Naive B cell (primary cell): ENCODE measurements at regions not wholly inside any gene's neighbourhood (a gene's known extent, or its start where the extent isn't known, plus 50 kb on each side); places are given as distances from the start of the nearest gene placed in this dataset.

ENCODE experiments used
- ATAC-seq, 2 donors: fragments of 150-1000 bp; cut with Tn5 transposase; 2 replicates each; pipeline ENCODE4 v1.10.0; 2021; ENCODE audit warnings: low read depth in 2 of 2, mild to moderate bottlenecking in 2 of 2, moderate library complexity in 2 of 2
- DNase-seq: peaks from one replicate; pipeline ENCODE4 v3.0.0; 2022
- H3K27ac Mint-ChIP-seq, 6 donors: one replicate each; pipeline ENCODE4 v1.8.0; 2020 to 2022; ENCODE audit warnings: mild to moderate bottlenecking in 6 of 6, mixed read lengths in 6 of 6, moderate library complexity in 5 of 6, inconsistent platforms in 2 of 6
- H3K27me3 Mint-ChIP-seq, 3 donors: one replicate each; pipeline ENCODE4 v1.8.0; 2021 to 2022; ENCODE audit warnings: mixed read lengths in 3 of 3, mild to moderate bottlenecking in 1 of 3
- H3K36me3 Mint-ChIP-seq, 2 donors: one replicate each; pipeline ENCODE4 v1.8.0; 2020 to 2022; ENCODE audit warnings: mixed read lengths in 2 of 2, inconsistent platforms in 1 of 2, mild to moderate bottlenecking in 1 of 2
- H3K4me1 Mint-ChIP-seq, 3 donors: one replicate each; pipeline ENCODE4 v1.8.0; 2020 to 2022; ENCODE audit warnings: mixed read lengths in 3 of 3, inconsistent platforms in 1 of 3, mild to moderate bottlenecking in 1 of 3, moderate library complexity in 1 of 3
- H3K4me3 Mint-ChIP-seq, 8 donors: one replicate each; pipeline ENCODE4 v1.8.0; 2020 to 2022; ENCODE audit warnings: mild to moderate bottlenecking in 8 of 8, mixed read lengths in 8 of 8, moderate library complexity in 8 of 8, inconsistent platforms in 2 of 8
- H3K9me3 Mint-ChIP-seq, 7 donors: one replicate each; pipeline ENCODE4 v1.8.0; 2020 to 2022; ENCODE audit warnings: mixed read lengths in 7 of 7, mild to moderate bottlenecking in 5 of 7, inconsistent platforms in 2 of 7, moderate library complexity in 1 of 7

DNA sequence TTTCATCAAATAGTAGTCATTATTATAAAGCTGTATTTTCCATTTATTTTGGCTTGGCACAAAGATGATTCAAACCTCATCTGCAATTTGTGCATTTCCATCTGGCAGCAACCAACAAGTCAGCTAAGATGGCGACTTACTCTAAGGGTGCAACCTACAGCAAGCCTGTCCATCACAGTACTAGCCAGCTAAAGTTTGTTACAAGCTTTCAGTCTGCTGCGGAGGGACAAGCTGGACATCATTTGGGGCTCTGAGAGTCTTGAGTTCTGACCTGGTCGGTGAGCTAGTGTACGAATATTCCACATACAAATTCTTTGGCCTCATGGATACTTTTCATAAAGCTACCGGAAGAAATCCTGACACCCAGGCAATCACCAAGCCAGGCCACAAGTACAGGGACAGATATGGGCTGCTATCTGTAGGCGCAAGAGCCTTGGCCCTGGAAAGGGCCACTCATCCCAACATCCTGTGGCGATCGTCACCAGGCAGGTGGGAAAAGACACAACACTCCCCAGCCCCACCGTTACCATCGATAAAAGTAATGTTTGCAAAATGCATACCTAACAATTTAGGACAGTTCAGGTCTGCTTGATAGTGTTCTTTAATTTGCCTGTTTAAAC lies 307.6 kb downstream of the SKIDA1 start:
- Mint-ChIP-seq H3K27ac (no peak overlapping the region), H3K4me3 (no peak overlapping the region), H3K9me3 (peaks cover 0 to 6% (median 3%) of the 10 kb centered on the region in 7 donors), H3K36me3 (no peaks in the 10 kb centered on the region), H3K4me1 (no peaks in the 10 kb centered on the region), H3K27me3 (no peaks in the 10 kb centered on the region)
- no peak for ATAC-seq
- DNase-seq, result no peak

DNA sequence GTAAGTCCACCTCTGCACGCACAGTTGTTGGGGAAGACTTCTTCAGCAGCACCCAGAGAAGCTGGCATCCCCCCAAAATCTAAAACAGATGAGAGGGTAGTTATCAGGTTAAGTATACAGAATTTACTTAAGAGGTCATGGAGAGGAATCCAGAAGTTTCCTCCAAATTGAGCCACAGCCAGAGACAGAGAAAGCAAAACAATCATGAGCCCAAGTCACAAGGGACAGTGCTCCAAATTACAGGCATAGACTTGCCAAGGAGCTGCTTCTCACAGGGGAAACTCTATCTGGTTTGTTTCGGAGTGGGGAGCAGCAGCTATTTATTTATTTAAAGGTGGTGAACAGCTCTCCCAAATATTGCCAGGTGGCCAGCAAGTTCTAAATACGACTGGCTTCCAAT lies 308.4 kb downstream of the SKIDA1 start:
- Mint-ChIP-seq H3K4me3 (no peak overlapping the region), H3K27ac (no peak overlapping the region), H3K36me3 (no peaks in the 10 kb centered on the region), H3K4me1 (no peaks in the 10 kb centered on the region), H3K9me3 (peaks cover 0 to 6% (median 2%) of the 10 kb centered on the region in 7 donors), H3K27me3 (no peaks in the 10 kb centered on the region)
- no peak for DNase-seq
- ATAC-seq, result no peak

DNA sequence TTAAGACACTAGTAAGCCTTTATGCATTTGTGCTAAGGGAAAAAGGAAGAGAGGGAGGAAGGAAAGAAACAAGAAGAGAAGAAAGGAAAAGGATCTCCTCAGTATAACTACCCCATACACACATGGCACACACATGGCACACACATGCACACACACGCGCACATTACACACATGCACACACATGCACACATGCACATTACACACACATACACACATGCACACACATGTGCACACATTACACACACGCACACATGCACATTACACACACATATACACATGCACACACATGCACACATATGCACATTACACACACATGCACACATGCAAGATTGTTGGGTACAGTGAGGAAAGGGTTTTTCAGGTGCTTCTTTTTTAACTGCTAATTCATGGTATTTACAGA lies 311.2 kb downstream of the SKIDA1 start:
- peaks cover 0 to 4% (median 2%) of the 10 kb centered on the region in 7 donors for H3K9me3 Mint-ChIP-seq
- H3K27ac Mint-ChIP-seq, result no peak overlapping the region
- no peaks in the 10 kb centered on the region for H3K4me1 Mint-ChIP-seq
- H3K36me3 Mint-ChIP-seq, result no peaks in the 10 kb centered on the region
- DNase-seq, result no peak
- ATAC-seq, result no peak
- H3K4me3 Mint-ChIP-seq, result no peak overlapping the region
- H3K27me3 Mint-ChIP-seq, result no peaks in the 10 kb centered on the region

DNA sequence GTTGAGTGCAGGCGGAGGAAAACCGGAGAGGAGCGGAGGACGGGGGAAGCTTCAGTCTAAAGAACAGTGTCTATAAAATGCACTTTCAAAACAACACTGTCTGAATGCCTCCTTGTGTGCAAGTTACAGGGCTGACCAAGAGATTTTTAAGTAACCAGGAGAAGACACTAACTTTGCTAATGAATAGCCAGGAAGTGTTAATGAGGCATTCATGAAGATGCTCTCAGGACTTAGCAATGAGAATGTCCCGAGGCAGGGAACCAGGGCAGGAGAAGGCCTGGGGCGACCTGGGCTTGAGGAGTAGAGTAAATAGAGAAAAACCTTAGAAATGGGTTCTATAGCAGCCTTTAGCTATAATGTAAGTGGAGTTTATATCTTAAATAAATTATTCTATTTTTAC lies 312.1 kb downstream of the SKIDA1 start:
- no peak for ATAC-seq

DNA sequence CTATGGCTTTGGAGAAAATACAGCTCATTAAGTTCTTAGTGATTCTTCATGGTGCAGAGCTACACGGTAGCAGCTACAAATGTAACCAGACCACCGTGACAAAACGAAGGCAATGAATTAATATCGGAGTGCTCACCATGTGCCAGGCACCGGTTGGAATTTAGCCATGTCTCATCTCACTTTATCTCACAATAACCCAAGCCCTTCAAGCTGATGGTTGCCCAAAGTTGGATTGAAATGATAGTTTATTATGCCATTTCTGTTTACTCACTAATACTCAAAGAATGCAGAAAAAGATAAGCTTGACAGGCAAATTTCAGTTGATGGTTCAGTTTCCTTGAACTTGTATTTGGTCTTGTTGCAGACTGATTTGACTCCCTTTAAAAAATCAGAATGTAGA lies 312.6 kb downstream of the SKIDA1 start:
- Mint-ChIP-seq H3K36me3 (no peaks in the 10 kb centered on the region), H3K4me1 (no peaks in the 10 kb centered on the region), H3K4me3 (peak overlapping the region in 1 of 8 donors; percentile 0), H3K27me3 (no peaks in the 10 kb centered on the region), H3K27ac (no peak overlapping the region), H3K9me3 (peaks cover 0 to 4% (median 2%) of the 10 kb centered on the region in 7 donors)
- no peak for DNase-seq
- ATAC-seq, result no peak

More for the DNA sequence above, 312.1 kb downstream of the SKIDA1 start:
- peaks cover 0 to 4% (median 2%) of the 10 kb centered on the region in 7 donors for H3K9me3 Mint-ChIP-seq
- DNase-seq, result no peak
- H3K36me3 Mint-ChIP-seq, result no peaks in the 10 kb centered on the region
- no peaks in the 10 kb centered on the region for H3K4me1 Mint-ChIP-seq
- H3K27ac Mint-ChIP-seq, result no peak overlapping the region
- H3K27me3 Mint-ChIP-seq, result no peaks in the 10 kb centered on the region
- H3K4me3 Mint-ChIP-seq, result peak overlapping the region in 1 of 8 donors; percentile 0

DNA sequence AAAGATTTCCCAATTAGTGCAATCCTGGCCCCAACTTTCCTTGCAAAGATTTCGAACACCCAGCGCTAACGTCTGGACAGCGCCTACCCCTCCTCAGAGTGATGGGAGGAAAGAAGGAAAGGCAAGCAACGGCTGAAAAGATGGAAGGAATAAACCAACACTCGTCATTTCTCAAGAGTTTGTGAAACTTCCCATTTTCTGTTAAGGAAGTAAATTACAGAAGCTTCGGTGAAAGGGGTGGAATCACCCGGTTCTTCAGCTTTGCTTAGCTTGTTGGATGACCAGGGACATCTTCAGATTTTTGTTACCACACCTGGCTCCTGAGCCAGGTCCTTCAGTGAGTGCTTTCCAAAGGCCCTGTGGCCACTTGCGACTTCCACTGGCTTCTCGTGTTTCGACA lies 313.1 kb downstream of the SKIDA1 start:
- Mint-ChIP-seq H3K4me3 (no peak overlapping the region), H3K4me1 (no peaks in the 10 kb centered on the region), H3K27me3 (no peaks in the 10 kb centered on the region), H3K36me3 (no peaks in the 10 kb centered on the region), H3K27ac (no peak overlapping the region), H3K9me3 (peaks cover 0 to 9% (median 4%) of the 10 kb centered on the region in 7 donors)
- no peak for DNase-seq
- ATAC-seq, result no peak

DNA sequence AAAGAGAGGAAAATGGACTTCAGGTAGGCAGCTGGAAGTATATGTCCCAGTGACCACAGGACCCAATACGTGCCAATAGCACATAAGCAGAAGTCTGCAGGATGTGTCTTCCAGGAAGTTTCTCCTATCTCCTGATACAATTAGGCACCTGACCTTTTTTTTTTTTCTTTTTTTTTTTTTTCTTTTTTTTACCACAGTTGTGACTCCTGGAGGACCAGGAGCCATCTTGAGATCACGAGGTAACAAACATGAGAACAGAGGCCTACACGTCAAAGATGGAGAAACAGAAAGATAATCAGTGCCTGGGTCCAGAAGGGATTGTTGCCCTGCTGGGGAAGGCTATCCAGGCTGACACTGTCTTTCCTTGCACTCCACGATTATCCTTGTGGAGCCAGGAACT lies 312.4 kb upstream of the NEBL start:
- Mint-ChIP-seq H3K9me3 (peaks cover 2 to 11% (median 4%) of the 10 kb centered on the region in 7 donors), H3K4me1 (no peaks in the 10 kb centered on the region), H3K4me3 (no peak overlapping the region), H3K27me3 (no peaks in the 10 kb centered on the region), H3K27ac (peak overlapping the region in 1 of 6 donors; percentile 15), H3K36me3 (no peaks in the 10 kb centered on the region)
- no peak for DNase-seq
- ATAC-seq, result no peak

DNA sequence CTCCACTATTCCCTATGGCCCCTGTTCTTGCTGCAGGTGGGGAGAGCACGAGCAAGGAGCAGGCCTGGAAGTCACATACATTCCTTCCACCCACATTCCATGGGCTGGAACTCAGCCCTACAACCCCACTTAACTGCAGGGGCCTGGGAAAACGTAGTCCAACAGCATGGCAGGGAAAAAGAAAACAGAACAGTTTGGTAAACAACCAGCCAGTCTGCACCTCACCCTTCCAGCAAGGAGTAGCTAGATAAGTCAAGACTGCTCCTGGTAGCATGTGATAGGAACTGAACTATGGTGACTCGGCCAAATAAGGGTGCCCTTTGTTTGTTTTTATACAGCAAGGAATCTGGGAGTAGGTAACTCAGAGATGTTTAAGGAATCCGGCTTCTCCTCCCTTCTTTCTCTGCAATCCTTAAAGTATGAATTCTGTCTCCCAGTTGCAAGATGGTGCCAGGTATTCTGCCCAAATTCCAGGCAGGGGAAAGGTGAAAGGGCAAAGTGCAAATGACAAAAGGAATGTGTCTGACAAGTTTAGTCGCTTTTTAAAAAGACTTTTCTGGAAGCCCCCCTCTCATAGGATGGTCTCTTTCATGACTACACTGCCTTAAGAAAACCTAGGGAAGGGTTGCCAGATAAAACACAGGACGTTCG lies 311.7 kb upstream of the NEBL start:
- Mint-ChIP-seq H3K4me1 (no peaks in the 10 kb centered on the region), H3K27me3 (peaks cover 0 to under 1% (median 0%) of the 10 kb centered on the region in 3 donors), H3K36me3 (no peaks in the 10 kb centered on the region), H3K9me3 (peaks cover 0 to 11% (median 4%) of the 10 kb centered on the region in 7 donors), H3K4me3 (no peak overlapping the region), H3K27ac (no peak overlapping the region)
- ATAC-seq (no peak), DNase-seq (no peak)

DNA sequence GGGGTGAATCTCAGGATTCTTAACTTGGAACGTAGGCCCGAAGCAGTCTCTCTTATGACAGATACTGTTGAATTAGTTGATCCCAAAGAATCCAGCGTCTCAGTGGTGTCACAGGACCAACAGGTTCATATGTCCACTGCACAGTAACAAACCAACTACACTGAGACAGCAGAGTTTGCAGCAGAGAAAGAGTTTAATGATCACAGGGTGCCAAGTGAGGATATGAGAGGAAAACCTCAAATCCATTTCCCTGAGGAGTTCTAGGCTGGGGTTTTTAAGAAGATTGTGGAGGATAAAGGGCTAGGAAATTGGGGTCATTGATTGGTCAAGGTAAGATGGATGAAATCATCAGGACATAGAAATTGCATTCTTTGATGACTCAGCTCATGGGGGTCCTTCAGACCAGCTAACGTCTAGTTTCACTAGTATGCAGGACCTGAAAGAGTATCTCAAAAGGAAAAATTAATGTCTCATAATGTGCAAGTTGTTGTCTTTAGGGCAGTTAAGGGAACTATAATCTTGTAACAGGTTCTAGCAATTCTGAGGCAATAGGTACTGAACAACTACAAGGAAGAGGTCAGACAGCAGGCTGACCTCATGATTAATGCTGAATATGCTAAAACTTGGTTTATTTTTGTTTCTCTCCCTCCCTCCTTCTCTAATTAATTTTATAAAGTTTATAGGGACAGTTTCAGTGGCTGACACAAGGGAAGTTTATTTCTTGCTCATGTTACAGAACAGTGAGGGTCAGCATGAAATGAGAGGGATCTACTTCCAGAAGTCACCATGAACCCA lies 310.9 kb upstream of the NEBL start:
- no peak overlapping the region for H3K27ac Mint-ChIP-seq

DNA sequence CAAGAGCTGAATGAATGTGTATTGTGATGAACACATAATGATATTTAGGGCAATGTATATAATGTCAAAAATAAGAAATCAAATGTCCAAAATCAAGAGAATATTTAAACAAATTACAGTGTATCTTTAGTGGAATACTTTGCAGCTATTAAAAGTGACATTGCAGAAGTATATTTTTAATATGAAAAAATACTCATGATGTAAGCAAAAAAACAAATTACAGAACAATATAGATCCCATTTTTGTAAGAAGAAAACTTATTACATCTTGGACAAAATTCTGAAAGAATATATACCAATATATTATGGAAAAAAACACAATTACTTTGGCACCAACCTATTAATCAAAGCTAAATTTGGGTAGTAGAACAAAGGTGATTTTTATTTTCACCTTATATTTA lies 308.2 kb upstream of the NEBL start:
- Mint-ChIP-seq H3K4me3 (no peak overlapping the region), H3K4me1 (no peaks in the 10 kb centered on the region), H3K27me3 (peaks cover 0 to 8% (median 0%) of the 10 kb centered on the region in 3 donors), H3K27ac (no peak overlapping the region), H3K36me3 (no peaks in the 10 kb centered on the region), H3K9me3 (peaks cover 0 to 11% (median 2%) of the 10 kb centered on the region in 7 donors)
- DNase-seq, result no peak
- no peak for ATAC-seq

More for the DNA sequence above, 310.9 kb upstream of the NEBL start:
- Mint-ChIP-seq H3K4me1 (no peaks in the 10 kb centered on the region), H3K36me3 (no peaks in the 10 kb centered on the region), H3K27me3 (peaks cover 0 to 5% (median 0%) of the 10 kb centered on the region in 3 donors), H3K9me3 (peaks cover 0 to 11% (median 3%) of the 10 kb centered on the region in 7 donors), H3K4me3 (no peak overlapping the region)
- no peak for DNase-seq
- no peak for ATAC-seq

DNA sequence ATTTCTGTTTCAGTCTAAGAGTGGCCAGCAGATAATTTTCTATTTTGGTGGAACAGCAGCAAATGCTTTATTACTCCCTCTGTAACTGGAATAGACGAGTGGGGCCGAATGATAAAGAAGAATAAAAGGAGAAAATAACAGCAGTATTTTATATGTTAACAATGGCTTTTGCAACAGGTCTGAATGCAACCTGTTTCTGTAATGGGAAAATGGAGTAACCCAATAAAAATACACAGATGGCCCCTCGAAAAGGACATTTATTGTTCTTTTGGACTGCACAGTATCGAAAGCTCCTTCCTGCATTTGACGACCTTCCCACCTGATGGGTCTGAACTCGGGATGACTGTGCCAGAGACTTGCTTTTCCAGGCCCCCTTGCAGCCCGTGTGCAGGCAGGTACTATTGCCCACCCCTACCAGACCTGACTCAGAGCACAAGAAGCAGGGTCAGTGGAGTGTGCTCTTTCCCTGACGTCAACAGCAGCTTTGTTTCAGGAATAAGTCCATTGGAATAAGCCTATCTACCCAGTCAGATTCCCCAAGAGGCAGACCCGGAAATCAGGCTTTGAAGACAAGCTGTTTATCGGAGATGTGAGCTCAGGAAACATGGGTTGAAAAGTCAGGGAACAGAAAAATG lies 306.5 kb upstream of the NEBL start:
- DNase-seq (no peak), ATAC-seq (no peak)
- Mint-ChIP-seq H3K27ac (no peak overlapping the region), H3K9me3 (peaks cover 0 to 13% (median 2%) of the 10 kb centered on the region in 7 donors), H3K36me3 (peaks cover 0 to 1% of the 10 kb centered on the region in 2 donors), H3K4me3 (no peak overlapping the region), H3K27me3 (peaks cover 0 to 8% (median 0%) of the 10 kb centered on the region in 3 donors), H3K4me1 (no peaks in the 10 kb centered on the region)

DNA sequence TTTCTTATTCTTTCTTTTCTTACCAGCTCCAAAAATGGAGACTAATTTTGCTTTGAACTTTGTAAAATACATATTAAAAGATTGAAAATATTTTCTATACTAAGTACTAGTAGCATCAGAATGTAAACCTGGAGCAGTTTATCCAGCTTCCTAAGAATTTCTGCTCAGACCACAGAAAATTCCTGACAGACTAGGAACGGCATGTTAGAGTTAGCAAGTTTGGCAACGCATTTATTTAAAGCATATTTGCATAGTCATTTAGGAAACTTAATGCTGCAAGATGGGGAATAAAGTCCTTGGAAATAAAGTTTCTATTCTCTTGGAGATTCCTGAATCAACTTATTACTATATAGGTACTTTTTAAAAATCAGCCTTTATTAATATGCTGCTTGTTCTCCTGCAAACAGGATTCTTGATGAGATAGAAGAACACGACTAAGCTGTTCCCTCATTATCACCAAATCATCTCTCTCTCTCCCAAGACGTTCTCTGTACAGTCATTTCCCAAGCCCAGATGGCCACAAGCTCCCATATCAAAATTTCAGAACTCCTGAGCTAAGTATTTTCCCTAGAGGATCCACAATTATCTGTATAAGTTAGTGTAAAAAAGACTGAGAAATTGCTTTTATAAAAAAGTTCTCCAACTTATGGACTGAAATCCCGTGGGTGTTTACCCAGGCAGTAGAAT lies 305.8 kb upstream of the NEBL start:
- no peak overlapping the region for H3K4me3 Mint-ChIP-seq

DNA sequence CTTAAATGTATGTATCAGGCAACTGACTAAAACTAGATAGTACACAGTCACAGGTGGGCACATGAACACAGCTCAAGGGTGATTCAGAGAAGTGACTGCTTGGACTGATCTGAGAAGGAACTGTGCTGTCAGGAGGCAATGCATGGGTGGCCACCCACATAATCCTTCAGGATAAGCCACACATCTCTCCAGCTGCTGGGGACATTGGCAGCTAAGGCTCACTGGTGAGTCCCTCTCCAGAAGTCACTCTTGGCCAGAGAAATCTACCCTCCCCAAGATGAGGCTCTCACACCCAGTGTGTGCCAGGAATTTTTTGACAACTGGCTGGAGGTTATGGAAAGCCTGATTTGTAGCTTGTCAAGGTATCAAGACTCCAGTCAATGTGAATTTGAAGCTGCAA lies 302.4 kb upstream of the NEBL start:
- DNase-seq (no peak), ATAC-seq (no peak)
- Mint-ChIP-seq H3K27me3 (peaks cover 0 to 8% (median 0%) of the 10 kb centered on the region in 3 donors), H3K27ac (no peak overlapping the region), H3K4me1 (no peaks in the 10 kb centered on the region), H3K4me3 (no peak overlapping the region), H3K36me3 (peaks cover 0 to 13% of the 10 kb centered on the region in 2 donors), H3K9me3 (peaks cover 2 to 23% (median 12%) of the 10 kb centered on the region in 7 donors)

More for the DNA sequence above, 305.8 kb upstream of the NEBL start:
- H3K4me1 Mint-ChIP-seq, result no peaks in the 10 kb centered on the region
- no peak for DNase-seq
- H3K9me3 Mint-ChIP-seq, result peaks cover 5 to 16% (median 6%) of the 10 kb centered on the region in 7 donors
- H3K27ac Mint-ChIP-seq, result no peak overlapping the region
- no peak for ATAC-seq
- H3K27me3 Mint-ChIP-seq, result peaks cover 0 to 8% (median 0%) of the 10 kb centered on the region in 3 donors
- H3K36me3 Mint-ChIP-seq, result peaks cover 0 to 8% of the 10 kb centered on the region in 2 donors
